ENCODE measurements at regions not wholly inside any gene's neighbourhood (a gene's known extent, or its start where the extent isn't known, plus 50 kb on each side); places are given as distances from the start of the nearest gene placed in this dataset.

DNA sequence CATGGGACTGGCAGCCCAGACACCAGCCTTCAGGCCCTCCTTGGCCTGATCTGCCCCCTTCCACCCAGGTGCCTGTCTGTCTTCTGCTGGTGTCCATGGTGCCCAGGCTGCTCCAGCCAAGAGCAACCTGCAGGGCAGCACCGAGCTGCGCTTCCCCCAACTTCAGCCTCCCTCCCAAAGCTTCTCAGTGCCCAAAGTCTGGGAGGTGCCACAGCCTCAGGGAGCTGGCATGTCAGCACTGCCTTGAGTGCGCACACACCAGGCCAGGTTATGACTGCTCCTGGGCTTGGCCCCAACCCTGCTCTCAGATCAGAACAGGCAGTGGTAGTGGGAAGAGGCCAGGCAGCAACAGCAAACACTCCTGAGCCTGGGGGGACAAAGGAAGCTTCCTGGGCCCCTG is 304.6 kb upstream of the NRG3 start:
- TF ChIP-seq SNAI2 (CRISPR knock-in tag; IDR thresholded peaks at IDR 0.05) (no peak), TCF4 (CRISPR knock-in tag; IDR thresholded peaks at IDR 0.05; ENCODE audit: borderline replicate concordance) (no peak), ZC3H10 (CRISPR knock-in tag; IDR thresholded peaks at IDR 0.05) (no peak), ZFP3 (CRISPR knock-in tag; IDR thresholded peaks at IDR 0.05) (no peak), ARNTL (CRISPR knock-in tag; IDR thresholded peaks at IDR 0.05; ENCODE audit: borderline replicate concordance, low read depth) (no peak), ZNF565 (CRISPR knock-in tag; conservative IDR thresholded peaks at IDR 0.05; ENCODE audit: low read depth) (no peak), CSDC2 (CRISPR knock-in tag; IDR thresholded peaks at IDR 0.05) (no peak), TOX (CRISPR knock-in tag; IDR thresholded peaks at IDR 0.05; ENCODE audit: borderline replicate concordance) (no peak), RARB (CRISPR knock-in tag; IDR thresholded peaks at IDR 0.05) (no peak)
